ENCODE measurements at regions not wholly inside any gene's neighbourhood (a gene's known extent, or its start where the extent isn't known, plus 50 kb on each side); places are given as distances from the start of the nearest gene placed in this dataset.

GRCh38 chr4:144338834-144339233 lies 198.3 kb upstream of the GYPA start (continued):
- TF ChIP-seq, protein P1, sequence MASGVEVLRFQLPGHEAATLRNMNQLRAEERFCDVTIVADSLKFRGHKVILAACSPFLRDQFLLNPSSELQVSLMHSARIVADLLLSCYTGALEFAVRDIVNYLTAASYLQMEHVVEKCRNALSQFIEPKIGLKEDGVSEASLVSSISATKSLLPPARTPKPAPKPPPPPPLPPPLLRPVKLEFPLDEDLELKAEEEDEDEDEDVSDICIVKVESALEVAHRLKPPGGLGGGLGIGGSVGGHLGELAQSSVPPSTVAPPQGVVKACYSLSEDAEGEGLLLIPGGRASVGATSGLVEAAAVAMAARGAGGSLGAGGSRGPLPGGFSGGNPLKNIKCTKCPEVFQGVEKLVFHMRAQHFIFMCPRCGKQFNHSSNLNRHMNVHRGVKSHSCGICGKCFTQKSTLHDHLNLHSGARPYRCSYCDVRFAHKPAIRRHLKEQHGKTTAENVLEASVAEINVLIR (CRISPR knock-in tag; IDR thresholded peaks at IDR 0.05): no peak
- TF ChIP-seq TEAD1 (CRISPR knock-in tag; IDR thresholded peaks at IDR 0.05) (no peak), GABPA (tag; conservative IDR thresholded peaks at IDR 0.05; ENCODE audit: low read depth) (no peak)
- TF ChIP-seq, protein P2, sequence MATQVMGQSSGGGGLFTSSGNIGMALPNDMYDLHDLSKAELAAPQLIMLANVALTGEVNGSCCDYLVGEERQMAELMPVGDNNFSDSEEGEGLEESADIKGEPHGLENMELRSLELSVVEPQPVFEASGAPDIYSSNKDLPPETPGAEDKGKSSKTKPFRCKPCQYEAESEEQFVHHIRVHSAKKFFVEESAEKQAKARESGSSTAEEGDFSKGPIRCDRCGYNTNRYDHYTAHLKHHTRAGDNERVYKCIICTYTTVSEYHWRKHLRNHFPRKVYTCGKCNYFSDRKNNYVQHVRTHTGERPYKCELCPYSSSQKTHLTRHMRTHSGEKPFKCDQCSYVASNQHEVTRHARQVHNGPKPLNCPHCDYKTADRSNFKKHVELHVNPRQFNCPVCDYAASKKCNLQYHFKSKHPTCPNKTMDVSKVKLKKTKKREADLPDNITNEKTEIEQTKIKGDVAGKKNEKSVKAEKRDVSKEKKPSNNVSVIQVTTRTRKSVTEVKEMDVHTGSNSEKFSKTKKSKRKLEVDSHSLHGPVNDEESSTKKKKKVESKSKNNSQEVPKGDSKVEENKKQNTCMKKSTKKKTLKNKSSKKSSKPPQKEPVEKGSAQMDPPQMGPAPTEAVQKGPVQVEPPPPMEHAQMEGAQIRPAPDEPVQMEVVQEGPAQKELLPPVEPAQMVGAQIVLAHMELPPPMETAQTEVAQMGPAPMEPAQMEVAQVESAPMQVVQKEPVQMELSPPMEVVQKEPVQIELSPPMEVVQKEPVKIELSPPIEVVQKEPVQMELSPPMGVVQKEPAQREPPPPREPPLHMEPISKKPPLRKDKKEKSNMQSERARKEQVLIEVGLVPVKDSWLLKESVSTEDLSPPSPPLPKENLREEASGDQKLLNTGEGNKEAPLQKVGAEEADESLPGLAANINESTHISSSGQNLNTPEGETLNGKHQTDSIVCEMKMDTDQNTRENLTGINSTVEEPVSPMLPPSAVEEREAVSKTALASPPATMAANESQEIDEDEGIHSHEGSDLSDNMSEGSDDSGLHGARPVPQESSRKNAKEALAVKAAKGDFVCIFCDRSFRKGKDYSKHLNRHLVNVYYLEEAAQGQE (IDR thresholded peaks at IDR 0.05; ENCODE audit: borderline replicate concordance): no peak
- TF ChIP-seq, protein P2 (CRISPR knock-in tag; IDR thresholded peaks at IDR 0.05; ENCODE audit: low read depth): no peak
